Aorta (tissue), 5 donors: ENCODE measurements at regions not wholly inside any gene's neighbourhood (a gene's known extent, or its start where the extent isn't known, plus 50 kb on each side); places are given as distances from the start of the nearest gene placed in this dataset.

Source experiments
- ATAC-seq: fragments of 200-7000 bp; cut with Tn5 transposase; one replicate; pipeline ENCODE4 v1.9.1; 2022; ENCODE audit warnings: moderate library complexity; ENCODE audit not compliant: low FRiP score
- DNase-seq, 2 donors: peaks; one replicate each; pipeline ENCODE4 v3.0.0-alpha.2; 2020
- H3K27ac ChIP-seq, 2 donors: one replicate each; pipeline ENCODE4 v1.5.1; 2013; ENCODE audit warnings: low read length in 2 of 2, mild to moderate bottlenecking in 2 of 2, moderate library complexity in 2 of 2, control low read depth in 1 of 2, inconsistent platforms in 1 of 2, low read depth in 1 of 2
- H3K27me3 ChIP-seq, 2 donors: one replicate each; pipeline ENCODE4 v1.6.1; 2013; ENCODE audit warnings: control low read depth in 1 of 2, low read length in 1 of 2, mild to moderate bottlenecking in 1 of 2, moderate library complexity in 1 of 2; ENCODE audit not compliant: insufficient read depth in 2 of 2, control insufficient read depth in 1 of 2
- H3K36me3 ChIP-seq, 2 donors: one replicate each; pipeline ENCODE4 v1.6.1; 2013; ENCODE audit warnings: control low read depth in 1 of 2, low read length in 1 of 2, mild to moderate bottlenecking in 1 of 2; ENCODE audit not compliant: insufficient read depth in 2 of 2, control insufficient read depth in 1 of 2
- H3K4me1 ChIP-seq, 2 donors: one replicate each; pipeline ENCODE4 v1.6.1; 2013; ENCODE audit warnings: low read length in 2 of 2, control low read depth in 1 of 2, mild to moderate bottlenecking in 1 of 2, moderate library complexity in 1 of 2; ENCODE audit not compliant: insufficient read depth in 2 of 2, control insufficient read depth in 1 of 2
- H3K4me3 ChIP-seq, 2 donors: one replicate each; pipeline ENCODE4 v1.5.1; 2013; ENCODE audit warnings: low read length in 2 of 2, control low read depth in 1 of 2, mild to moderate bottlenecking in 1 of 2
- H3K9me3 ChIP-seq: one replicate; pipeline ENCODE4 v1.6.1; 2013; ENCODE audit warnings: mild to moderate bottlenecking, low read length; ENCODE audit not compliant: control insufficient read depth
- WGBS, 2 donors: extraction: QIAGEN DNeasy Blood & Tissue Kit; methylation state at CpG; one replicate each; pipeline ENCODE4 v1.1.7; 2013; 5-methylcytosine and 5-hydroxymethylcytosine counted together
- intact Hi-C, 2 donors: fragments of 100-400 bp; cut with DNase I; formaldehyde crosslinking; loops; one replicate each; pipeline versions ENCODE4 v1.14.2 to v1.15.0; 2022
- donor health status: healthy with polysubstance abuse.
- donor health status: Bipolar disorder and iron deficiency.
- donor health status: DM: no; HTN: no; CAD: no.
- donor health status: DM: no; HTN: no; CAD: no.
- donor health status: DM: yes; HTN: yes; CAD: no.

GRCh38 chr18:57231864-57232263, 85.0 kb downstream of the BOD1L2 start:
- WGBS, 2 donors: 74 to 77% methylated on average over 3 of the region's 3 CpGs

GRCh38 chr18:57234346-57234745, 87.5 kb downstream of the BOD1L2 start:
- DNase-seq (no peak), ATAC-seq (no peak)
- Histone ChIP-seq H3K27me3 (no peaks in the 10 kb centered on the region), H3K4me1 (no peaks in the 10 kb centered on the region), H3K4me3 (no peak overlapping the region), H3K27ac (no peak overlapping the region), H3K9me3 (no peaks in the 10 kb centered on the region), H3K36me3 (no peaks in the 10 kb centered on the region)
- WGBS, 2 donors: 63 to 67% methylated on average over 9 of the region's 9 CpGs
- intact Hi-C loops: no loop called here

More at GRCh38 chr18:57231864-57232263, 85.0 kb downstream of the BOD1L2 start:
- Histone ChIP-seq H3K27ac (no peak overlapping the region), H3K9me3 (no peaks in the 10 kb centered on the region), H3K36me3 (no peaks in the 10 kb centered on the region), H3K4me3 (no peak overlapping the region), H3K27me3 (no peaks in the 10 kb centered on the region), H3K4me1 (no peaks in the 10 kb centered on the region)
- ATAC-seq (no peak), DNase-seq (no peak)
- intact Hi-C loops: no loop called here

- no peaks in the 10 kb centered on the region for H3K9me3 ChIP-seq
- 71 to 73% methylated on average over 3 of the region's 3 CpGs for WGBS, 2 donors
- no peaks in the 10 kb centered on the region for H3K36me3 ChIP-seq
- intact Hi-C loops: no loop called here
- no peaks in the 10 kb centered on the region for H3K27me3 ChIP-seq
- H3K27ac ChIP-seq: no peak overlapping the region
- ATAC-seq: no peak
- no peaks in the 10 kb centered on the region for H3K4me1 ChIP-seq
- no peak overlapping the region for H3K4me3 ChIP-seq
- DNase-seq: no peak
Measured at GRCh38 chr18:57241869-57242268, 95.0 kb downstream of the BOD1L2 start.

GRCh38 chr18:57242285-57242684, 95.4 kb downstream of the BOD1L2 start:
- no peaks in the 10 kb centered on the region for H3K9me3 ChIP-seq
- no peaks in the 10 kb centered on the region for H3K27me3 ChIP-seq
- H3K4me1 ChIP-seq: no peaks in the 10 kb centered on the region
- DNase-seq (no peak), ATAC-seq (no peak)
- H3K27ac ChIP-seq: no peak overlapping the region
- WGBS, 2 donors: 69 to 78% methylated on average over 2 of the region's 2 CpGs
- no peaks in the 10 kb centered on the region for H3K36me3 ChIP-seq
- no peak overlapping the region for H3K4me3 ChIP-seq
- intact Hi-C loops: no loop called here

- intact Hi-C loops: no loop called here
- no peak overlapping the region for H3K27ac ChIP-seq
- H3K27me3 ChIP-seq: no peaks in the 10 kb centered on the region
- DNase-seq (no peak), ATAC-seq (no peak)
- H3K36me3 ChIP-seq: no peaks in the 10 kb centered on the region
- WGBS, 2 donors: 73% methylated on average over 8 of the region's 8 CpGs
- no peak overlapping the region for H3K4me3 ChIP-seq
- H3K9me3 ChIP-seq: no peaks in the 10 kb centered on the region
- no peaks in the 10 kb centered on the region for H3K4me1 ChIP-seq
Measured at GRCh38 chr18:57243624-57244179, 96.8 kb downstream of the BOD1L2 start.

- H3K4me1 ChIP-seq: no peaks in the 10 kb centered on the region
- 43 to 51% methylated on average over 6 to 7 of the region's 7 CpGs for WGBS, 2 donors
- no peak overlapping the region for H3K27ac ChIP-seq
- H3K36me3 ChIP-seq: no peaks in the 10 kb centered on the region
- no peaks in the 10 kb centered on the region for H3K27me3 ChIP-seq
- no peaks in the 10 kb centered on the region for H3K9me3 ChIP-seq
- ATAC-seq (no peak), DNase-seq (no peak)
- intact Hi-C loops: no loop called here
- no peak overlapping the region for H3K4me3 ChIP-seq
Measured at GRCh38 chr18:57249179-57249578, 102.3 kb downstream of the BOD1L2 start.

GRCh38 chr18:57249883-57250282, 102.5 kb upstream of the ST8SIA3 start:
- 77 to 86% methylated on average over 3 of the region's 3 CpGs for WGBS, 2 donors

GRCh38 chr18:57251747-57252146, 100.6 kb upstream of the ST8SIA3 start:
- Histone ChIP-seq H3K4me1 (no peaks in the 10 kb centered on the region), H3K36me3 (no peaks in the 10 kb centered on the region), H3K27ac (no peak overlapping the region), H3K4me3 (no peak overlapping the region), H3K27me3 (no peaks in the 10 kb centered on the region), H3K9me3 (no peaks in the 10 kb centered on the region)
- ATAC-seq (no peak), DNase-seq (no peak)
- intact Hi-C loops: no loop called here
- WGBS, 2 donors: 93 to 96% methylated on average over 3 of the region's 3 CpGs

More at GRCh38 chr18:57249883-57250282, 102.5 kb upstream of the ST8SIA3 start:
- intact Hi-C loops: no loop called here
- DNase-seq (no peak), ATAC-seq (no peak)
- Histone ChIP-seq H3K27me3 (no peaks in the 10 kb centered on the region), H3K36me3 (no peaks in the 10 kb centered on the region), H3K4me1 (no peaks in the 10 kb centered on the region), H3K9me3 (no peaks in the 10 kb centered on the region), H3K4me3 (no peak overlapping the region), H3K27ac (no peak overlapping the region)

- no peak overlapping the region for H3K27ac ChIP-seq
- no peaks in the 10 kb centered on the region for H3K4me1 ChIP-seq
- DNase-seq: no peak
- intact Hi-C loops: no loop called here
- 25 to 33% methylated on average over 9 of the region's 9 CpGs for WGBS, 2 donors
- no peak for ATAC-seq
- no peak overlapping the region for H3K4me3 ChIP-seq
- no peaks in the 10 kb centered on the region for H3K9me3 ChIP-seq
- H3K36me3 ChIP-seq: no peaks in the 10 kb centered on the region
- H3K27me3 ChIP-seq: no peaks in the 10 kb centered on the region
Measured at GRCh38 chr18:57253903-57254302, 98.5 kb upstream of the ST8SIA3 start.
